GM23338 (cell line): ENCODE measurements at regions not wholly inside any gene's neighbourhood (a gene's known extent, or its start where the extent isn't known, plus 50 kb on each side); places are given as distances from the start of the nearest gene placed in this dataset.

Experiments
- ATAC-seq: fragments of 200-7000 bp; cut with Tn5 transposase; 3 replicates; pipeline ENCODE4 v1.9.1; 2020
- DNase-seq: peaks from one replicate; pipeline ENCODE4 v3.0.0-alpha.2; 2015; ENCODE audit warnings: low spot score
- H2AFZ ChIP-seq: fragments of 200-600 bp; sonication (generic); 2 replicates; pipeline ENCODE4 v1.8.0; 2016; ENCODE audit warnings: antibody characterized with exemption, mild to moderate bottlenecking, moderate library complexity
- H3F3A ChIP-seq: fragments of 200-600 bp; sonication (generic); replicated peaks from 2 replicates; pipeline ENCODE4 v1.8.0; 2017; ENCODE audit warnings: antibody characterized with exemption, mixed run types, low read depth
- H3K27ac ChIP-seq: fragments of 200-600 bp; sonication (generic); 2 replicates; pipeline ENCODE4 v1.6.1; 2016; ENCODE audit warnings: low read depth
- H3K27me3 ChIP-seq: fragments of 200-600 bp; sonication (generic); 2 replicates; pipeline ENCODE4 v1.8.0; 2016; ENCODE audit warnings: mild to moderate bottlenecking, mixed run types, moderate library complexity; ENCODE audit not compliant: insufficient read depth
- H3K36me3 ChIP-seq: fragments of 200-600 bp; sonication (generic); 2 replicates; pipeline ENCODE4 v1.8.0; 2016; ENCODE audit warnings: mild to moderate bottlenecking; ENCODE audit not compliant: insufficient read depth
- H3K4me1 ChIP-seq: fragments of 200-600 bp; sonication (generic); 2 replicates; pipeline ENCODE4 v1.8.0; 2016; ENCODE audit warnings: mild to moderate bottlenecking, moderate library complexity; ENCODE audit not compliant: insufficient read depth
- H3K4me2 ChIP-seq: fragments of 200-600 bp; sonication (generic); 2 replicates; pipeline ENCODE4 v1.7.1; 2017; ENCODE audit warnings: mixed run types
- H3K4me3 ChIP-seq: fragments of 200-600 bp; sonication (generic); 2 replicates; pipeline ENCODE4 v1.6.1; 2016; ENCODE audit warnings: mixed run types
- H3K79me2 ChIP-seq: fragments of 200-600 bp; sonication (generic); replicated peaks from 2 replicates; pipeline ENCODE4 v1.8.0; 2017; ENCODE audit warnings: mild to moderate bottlenecking; ENCODE audit not compliant: insufficient read depth
- H3K9me2 ChIP-seq: fragments of 200-600 bp; sonication (generic); 2 replicates; pipeline ENCODE4 v1.8.0; 2017; ENCODE audit not compliant: insufficient read depth
- H4K20me1 ChIP-seq: fragments of 200-600 bp; sonication (generic); replicated peaks from 2 replicates; pipeline ENCODE4 v1.8.0; 2017; ENCODE audit warnings: mild to moderate bottlenecking; ENCODE audit not compliant: insufficient read depth
- H3K27ac Mint-ChIP-seq: 2 replicates; pipeline ENCODE4 v1.8.0; 2020; ENCODE audit warnings: inconsistent platforms, mild to moderate bottlenecking, moderate library complexity, mixed read lengths
- H3K27me3 Mint-ChIP-seq: 3 replicates; pipeline ENCODE4 v1.8.0; 2022; ENCODE audit warnings: low read depth, mild to moderate bottlenecking, moderate library complexity, mixed read lengths, inconsistent platforms; ENCODE audit not compliant: insufficient read depth, poor library complexity
- H3K36me3 Mint-ChIP-seq: 3 replicates; pipeline ENCODE4 v1.8.0; 2021; ENCODE audit warnings: low read depth, mild to moderate bottlenecking, inconsistent platforms, moderate library complexity, mixed read lengths
- H3K4me1 Mint-ChIP-seq: 3 replicates; pipeline ENCODE4 v1.8.0; 2020; ENCODE audit warnings: mild to moderate bottlenecking, inconsistent platforms, mixed read lengths
- H3K4me3 Mint-ChIP-seq: 3 replicates; pipeline ENCODE4 v1.8.0; 2021; ENCODE audit warnings: moderate library complexity, mild to moderate bottlenecking, inconsistent platforms, mixed read lengths
- H3K9me3 Mint-ChIP-seq: 3 replicates; pipeline ENCODE4 v1.8.0; 2020; ENCODE audit warnings: moderate library complexity, mild to moderate bottlenecking, inconsistent platforms, mixed read lengths
- CREB1 ChIP-seq: fragments of 250-450 bp; sonication (Bioruptor Pico); IDR thresholded peaks from 2 replicates; pipeline ENCODE4 v1.5.0; 2020; ENCODE audit warnings: low read depth, mild to moderate bottlenecking, moderate library complexity
- CTCF ChIP-seq, 2 experiments: fragments of 200-600 bp in 1 of 2; sonication (generic) in 1 of 2; conservative IDR thresholded peaks; 2 replicates each; pipeline versions ENCODE4 v1.5.1 to v1.6.1; 2016 to 2017; ENCODE audit warnings: antibody characterized with exemption in 2 of 2, low read depth in 2 of 2, mild to moderate bottlenecking in 2 of 2, moderate library complexity in 1 of 2
- ETS1 ChIP-seq: IDR thresholded peaks from 2 replicates; pipeline ENCODE4 v1.6.1; 2016; ENCODE audit warnings: antibody characterized with exemption
- JUNB ChIP-seq: IDR thresholded peaks from one replicate; pipeline ENCODE4 v1.6.1; 2016; ENCODE audit warnings: antibody characterized with exemption; ENCODE audit not compliant: unreplicated experiment
- REST ChIP-seq: IDR thresholded peaks from one replicate; pipeline ENCODE4 v1.6.1; 2018; ENCODE audit warnings: antibody characterized with exemption; ENCODE audit not compliant: unreplicated experiment
- ZNF331 ChIP-seq: fragments of 250-450 bp; sonication (Bioruptor Pico); IDR thresholded peaks from 2 replicates; pipeline ENCODE4 v1.5.0; 2020; ENCODE audit warnings: low read depth, mild to moderate bottlenecking, moderate library complexity
- TF ChIP-seq, protein P1 (sequence below): fragments of 250-450 bp; sonication (Bioruptor Pico); IDR thresholded peaks from 2 replicates; pipeline ENCODE4 v1.5.0; 2020; ENCODE audit warnings: mild to moderate bottlenecking, moderate library complexity

GRCh38 chr13:30824651-30825050 lies 81.4 kb upstream of the MEDAG start:
- Histone ChIP-seq H3K27me3 (peaks cover 38% of the 10 kb centered on the region; the same call in 1 of the 2 replicates), H3K9me2 (no peaks in the 10 kb centered on the region), H3K4me3 (no peak overlapping the region), H2AFZ (no peak overlapping the region), H3K27ac (no peak overlapping the region), H3K4me2 (no peak overlapping the region), H3F3A (no peaks in the 10 kb centered on the region), H3K79me2 (no peaks in the 10 kb centered on the region), H3K36me3 (no peaks in the 10 kb centered on the region), H4K20me1 (no peaks in the 10 kb centered on the region), H3K4me1 (peaks cover 6% of the 10 kb centered on the region; the same call in 1 of the 2 replicates)
- no peak for TF ChIP-seq JUNB
- TF ChIP-seq ETS1 = no peak
- no peak for TF ChIP-seq CREB1 (CRISPR knock-in tag)
- no peak for TF ChIP-seq REST
- no peak for TF ChIP-seq ZNF331
- ATAC-seq (no peak; the same call in 2 of the 3 replicates), DNase-seq (no peak)
- peaks cover 11% of the 10 kb centered on the region for H3K4me1 Mint-ChIP-seq
- no peak overlapping the region for H3K27ac Mint-ChIP-seq
- H3K9me3 Mint-ChIP-seq = peaks cover 3% of the 10 kb centered on the region; the same call in 1 of the 3 replicates
- no peaks in the 10 kb centered on the region for H3K36me3 Mint-ChIP-seq
- H3K4me3 Mint-ChIP-seq = no peak overlapping the region
- peaks cover 40% of the 10 kb centered on the region for H3K27me3 Mint-ChIP-seq

DNA sequence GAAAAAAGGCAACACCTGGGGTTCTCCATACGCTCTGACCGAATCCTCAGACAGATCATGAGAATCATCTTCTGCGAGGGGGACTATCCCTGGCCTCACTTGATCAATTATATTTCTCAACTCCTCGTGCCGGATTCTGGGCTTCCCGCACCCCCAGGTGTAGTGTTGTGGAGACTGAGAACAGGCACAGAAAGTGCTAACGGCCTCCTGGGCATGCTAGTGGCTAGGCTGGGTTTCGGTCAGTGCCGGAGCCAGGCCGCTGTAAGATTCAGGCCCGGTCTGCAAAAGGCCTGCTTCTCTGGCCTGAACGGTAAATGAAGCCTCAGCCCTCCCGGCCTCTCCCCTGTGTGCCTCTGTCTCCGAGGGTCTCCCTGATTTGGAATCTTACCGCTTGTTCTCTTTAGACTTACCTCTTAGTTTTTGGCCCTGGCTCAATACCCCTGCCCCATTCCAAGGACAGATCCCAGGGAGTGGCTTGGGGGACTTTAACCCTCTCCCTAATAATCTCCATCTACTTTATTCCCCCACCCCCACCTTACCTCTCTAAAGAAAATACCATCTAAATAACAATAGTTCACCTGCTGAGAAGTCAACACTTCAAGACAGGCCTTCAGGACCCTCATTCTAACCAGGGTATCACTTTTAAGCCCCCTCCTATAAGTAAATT lies 79.0 kb upstream of the MEDAG start:
- peak; percentile 42 for DNase-seq
- no peak overlapping the region for H3K27ac ChIP-seq
- peak; percentile 62 for ATAC-seq
- no peak overlapping the region for H3K4me2 ChIP-seq
- H3K4me1 ChIP-seq = peaks cover 6% of the 10 kb centered on the region; the same call in 1 of the 2 replicates
- no peaks in the 10 kb centered on the region for H4K20me1 ChIP-seq
- Mint-ChIP-seq H3K27me3 (peaks cover 46% of the 10 kb centered on the region), H3K4me1 (peaks cover 11% of the 10 kb centered on the region), H3K9me3 (peaks cover 4% of the 10 kb centered on the region; the same call in 1 of the 3 replicates), H3K36me3 (no peaks in the 10 kb centered on the region), H3K4me3 (no peak overlapping the region), H3K27ac (no peak overlapping the region)
- no peak overlapping the region for H3K4me3 ChIP-seq
- no peak overlapping the region for H2AFZ ChIP-seq
- H3K27me3 ChIP-seq = peaks cover 39% of the 10 kb centered on the region; the same call in 1 of the 2 replicates
- 0 out of 2 replicates have a peak, but pooled peaks cover 3% of the 10 kb centered on the region for H3K9me2 ChIP-seq
- no peaks in the 10 kb centered on the region for H3K36me3 ChIP-seq
- H3F3A ChIP-seq = no peaks in the 10 kb centered on the region
- no peaks in the 10 kb centered on the region for H3K79me2 ChIP-seq
- TF ChIP-seq, protein P1, sequence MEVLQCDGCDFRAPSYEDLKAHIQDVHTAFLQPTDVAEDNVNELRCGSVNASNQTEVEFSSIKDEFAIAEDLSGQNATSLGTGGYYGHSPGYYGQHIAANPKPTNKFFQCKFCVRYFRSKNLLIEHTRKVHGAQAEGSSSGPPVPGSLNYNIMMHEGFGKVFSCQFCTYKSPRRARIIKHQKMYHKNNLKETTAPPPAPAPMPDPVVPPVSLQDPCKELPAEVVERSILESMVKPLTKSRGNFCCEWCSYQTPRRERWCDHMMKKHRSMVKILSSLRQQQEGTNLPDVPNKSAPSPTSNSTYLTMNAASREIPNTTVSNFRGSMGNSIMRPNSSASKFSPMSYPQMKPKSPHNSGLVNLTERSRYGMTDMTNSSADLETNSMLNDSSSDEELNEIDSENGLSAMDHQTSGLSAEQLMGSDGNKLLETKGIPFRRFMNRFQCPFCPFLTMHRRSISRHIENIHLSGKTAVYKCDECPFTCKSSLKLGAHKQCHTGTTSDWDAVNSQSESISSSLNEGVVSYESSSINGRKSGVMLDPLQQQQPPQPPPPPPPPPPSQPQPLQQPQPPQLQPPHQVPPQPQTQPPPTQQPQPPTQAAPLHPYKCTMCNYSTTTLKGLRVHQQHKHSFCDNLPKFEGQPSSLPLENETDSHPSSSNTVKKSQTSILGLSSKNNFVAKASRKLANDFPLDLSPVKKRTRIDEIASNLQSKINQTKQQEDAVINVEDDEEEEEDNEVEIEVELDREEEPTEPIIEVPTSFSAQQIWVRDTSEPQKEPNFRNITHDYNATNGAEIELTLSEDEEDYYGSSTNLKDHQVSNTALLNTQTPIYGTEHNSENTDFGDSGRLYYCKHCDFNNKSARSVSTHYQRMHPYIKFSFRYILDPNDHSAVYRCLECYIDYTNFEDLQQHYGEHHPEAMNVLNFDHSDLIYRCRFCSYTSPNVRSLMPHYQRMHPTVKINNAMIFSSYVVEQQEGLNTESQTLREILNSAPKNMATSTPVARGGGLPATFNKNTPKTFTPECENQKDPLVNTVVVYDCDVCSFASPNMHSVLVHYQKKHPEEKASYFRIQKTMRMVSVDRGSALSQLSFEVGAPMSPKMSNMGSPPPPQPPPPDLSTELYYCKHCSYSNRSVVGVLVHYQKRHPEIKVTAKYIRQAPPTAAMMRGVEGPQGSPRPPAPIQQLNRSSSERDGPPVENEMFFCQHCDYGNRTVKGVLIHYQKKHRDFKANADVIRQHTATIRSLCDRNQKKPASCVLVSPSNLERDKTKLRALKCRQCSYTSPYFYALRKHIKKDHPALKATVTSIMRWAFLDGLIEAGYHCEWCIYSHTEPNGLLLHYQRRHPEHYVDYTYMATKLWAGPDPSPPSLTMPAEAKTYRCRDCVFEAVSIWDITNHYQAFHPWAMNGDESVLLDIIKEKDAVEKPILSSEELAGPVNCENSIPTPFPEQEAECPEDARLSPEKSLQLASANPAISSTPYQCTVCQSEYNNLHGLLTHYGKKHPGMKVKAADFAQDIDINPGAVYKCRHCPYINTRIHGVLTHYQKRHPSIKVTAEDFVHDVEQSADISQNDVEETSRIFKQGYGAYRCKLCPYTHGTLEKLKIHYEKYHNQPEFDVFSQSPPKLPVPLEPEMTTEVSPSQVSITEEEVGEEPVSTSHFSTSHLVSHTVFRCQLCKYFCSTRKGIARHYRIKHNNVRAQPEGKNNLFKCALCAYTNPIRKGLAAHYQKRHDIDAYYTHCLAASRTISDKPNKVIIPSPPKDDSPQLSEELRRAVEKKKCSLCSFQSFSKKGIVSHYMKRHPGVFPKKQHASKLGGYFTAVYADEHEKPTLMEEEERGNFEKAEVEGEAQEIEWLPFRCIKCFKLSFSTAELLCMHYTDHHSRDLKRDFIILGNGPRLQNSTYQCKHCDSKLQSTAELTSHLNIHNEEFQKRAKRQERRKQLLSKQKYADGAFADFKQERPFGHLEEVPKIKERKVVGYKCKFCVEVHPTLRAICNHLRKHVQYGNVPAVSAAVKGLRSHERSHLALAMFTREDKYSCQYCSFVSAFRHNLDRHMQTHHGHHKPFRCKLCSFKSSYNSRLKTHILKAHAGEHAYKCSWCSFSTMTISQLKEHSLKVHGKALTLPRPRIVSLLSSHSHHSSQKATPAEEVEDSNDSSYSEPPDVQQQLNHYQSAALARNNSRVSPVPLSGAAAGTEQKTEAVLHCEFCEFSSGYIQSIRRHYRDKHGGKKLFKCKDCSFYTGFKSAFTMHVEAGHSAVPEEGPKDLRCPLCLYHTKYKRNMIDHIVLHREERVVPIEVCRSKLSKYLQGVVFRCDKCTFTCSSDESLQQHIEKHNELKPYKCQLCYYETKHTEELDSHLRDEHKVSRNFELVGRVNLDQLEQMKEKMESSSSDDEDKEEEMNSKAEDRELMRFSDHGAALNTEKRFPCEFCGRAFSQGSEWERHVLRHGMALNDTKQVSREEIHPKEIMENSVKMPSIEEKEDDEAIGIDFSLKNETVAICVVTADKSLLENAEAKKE (CRISPR knock-in tag) = no peak
- TF ChIP-seq CTCF (conservative IDR thresholded peaks at IDR 0.05; ENCODE audit: low read depth in 2 of 2) = no peak
